ENCODE measurements at regions not wholly inside any gene's neighbourhood (a gene's known extent, or its start where the extent isn't known, plus 50 kb on each side); places are given as distances from the start of the nearest gene placed in this dataset.
"Not testable (repeated sequence)": the region's sequence is repeated elsewhere in the genome, so short reads cannot be mapped to it uniquely, and the experiment has no call there.

- no peak for DNase-seq (ENCODE audit: low spot score)
Measured at GRCh38 chr2:16219292-16219975, 279.1 kb downstream of the MYCN start.

DNA sequence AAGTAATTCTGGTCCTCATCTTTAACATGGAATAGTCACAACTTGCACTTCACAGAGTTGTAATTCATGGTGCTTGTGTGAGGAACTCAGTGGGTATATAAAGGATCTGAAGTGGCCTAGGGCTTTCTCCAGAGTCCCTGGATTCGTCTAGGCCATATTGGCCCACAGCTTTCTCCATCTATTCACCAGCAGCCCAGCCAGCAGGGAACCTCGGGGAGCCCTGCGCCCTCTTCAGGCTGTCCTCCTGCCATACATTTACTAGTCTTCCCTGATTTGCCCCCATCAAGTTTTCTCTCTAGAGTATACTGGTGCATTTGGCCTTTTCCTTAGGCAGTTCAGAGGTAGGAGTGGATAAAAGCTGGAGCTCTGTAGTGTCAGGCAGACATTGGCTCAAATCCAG, 278.3 kb downstream of the MYCN start:
- peak; percentile 8 for DNase-seq (ENCODE audit: low spot score)

- DNase-seq (ENCODE audit: low spot score) = no peak
Measured at GRCh38 chr2:16218161-16218560, 277.8 kb downstream of the MYCN start.

- DNase-seq (ENCODE audit: low spot score) = not testable (repeated sequence)
Measured at GRCh38 chr2:16217741-16218140, 277.4 kb downstream of the MYCN start.

GRCh38 chr2:16217291-16217690, 276.9 kb downstream of the MYCN start:
- no peak for DNase-seq (ENCODE audit: low spot score)

- DNase-seq (ENCODE audit: low spot score) = no peak
Measured at GRCh38 chr2:16216558-16216945, 276.2 kb downstream of the MYCN start.

GRCh38 chr2:16215902-16216557, 275.7 kb downstream of the MYCN start:
- peak; percentile 28 for DNase-seq (ENCODE audit: low spot score)

GRCh38 chr2:16214861-16215260, 274.5 kb downstream of the MYCN start:
- no peak for DNase-seq (ENCODE audit: low spot score)

DNA sequence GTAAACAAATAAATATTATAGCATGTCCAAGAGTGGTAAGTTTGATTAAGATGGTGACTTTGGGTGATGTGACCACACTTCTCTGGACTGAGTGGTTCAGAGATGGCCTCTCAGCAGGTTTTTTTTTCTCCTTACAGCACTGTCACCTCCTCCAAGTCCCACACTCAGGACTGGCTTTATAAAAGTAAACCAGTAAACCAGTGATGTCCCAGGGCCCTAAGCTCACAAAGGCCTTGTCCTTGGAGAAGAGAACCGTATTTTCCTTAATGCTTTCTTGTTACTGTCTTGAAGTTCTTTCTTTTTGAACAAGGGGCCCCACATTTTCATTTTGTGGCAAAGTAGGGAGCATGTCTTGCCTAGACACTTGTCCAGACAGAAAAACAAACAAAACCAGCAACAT, 274.0 kb downstream of the MYCN start:
- DNase-seq (ENCODE audit: low spot score) = no peak

DNA sequence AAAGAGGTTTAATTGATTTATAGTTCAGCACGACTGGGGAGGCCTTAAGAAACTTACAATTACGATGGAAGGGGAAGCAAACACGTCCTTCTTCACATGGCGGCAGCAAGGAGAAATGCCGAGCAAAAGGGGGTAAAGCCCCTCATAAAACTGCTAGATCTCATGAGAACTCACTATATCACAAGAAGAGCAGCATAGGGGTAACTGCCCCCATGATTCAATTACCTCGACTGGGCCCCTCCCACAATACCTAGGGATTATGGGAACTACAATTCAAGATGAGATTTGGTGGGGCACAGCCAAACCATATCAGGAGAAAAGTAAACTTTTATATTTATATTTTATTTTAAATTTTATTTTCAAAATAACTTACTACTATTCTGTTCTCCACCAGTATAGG, 272.0 kb downstream of the MYCN start:
- DNase-seq (ENCODE audit: low spot score) = no peak

- no peak for DNase-seq (ENCODE audit: low spot score)
Measured at GRCh38 chr2:16211341-16211740, 271.0 kb downstream of the MYCN start.

GRCh38 chr2:16210841-16211240, 270.5 kb downstream of the MYCN start:
- DNase-seq (ENCODE audit: low spot score) = no peak

DNA sequence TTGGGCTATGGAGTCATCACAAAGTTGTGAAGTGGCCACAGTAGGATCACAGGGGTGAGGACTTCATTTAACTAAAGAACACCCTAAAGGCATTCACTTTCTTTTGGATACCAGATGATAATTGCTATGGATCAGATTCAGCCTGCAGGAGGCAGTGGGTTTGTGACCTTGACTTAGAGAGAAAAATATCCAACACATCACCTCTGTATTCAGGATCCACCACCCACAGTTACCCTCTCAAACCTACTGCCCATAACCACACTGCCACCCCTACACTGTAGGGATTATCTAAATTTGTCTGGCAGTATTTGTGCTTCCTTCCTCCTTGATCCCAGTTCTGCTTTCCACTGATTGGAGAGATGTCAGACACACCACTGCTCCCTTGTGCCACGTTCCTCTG, 269.4 kb downstream of the MYCN start:
- no peak for DNase-seq (ENCODE audit: low spot score)

DNA sequence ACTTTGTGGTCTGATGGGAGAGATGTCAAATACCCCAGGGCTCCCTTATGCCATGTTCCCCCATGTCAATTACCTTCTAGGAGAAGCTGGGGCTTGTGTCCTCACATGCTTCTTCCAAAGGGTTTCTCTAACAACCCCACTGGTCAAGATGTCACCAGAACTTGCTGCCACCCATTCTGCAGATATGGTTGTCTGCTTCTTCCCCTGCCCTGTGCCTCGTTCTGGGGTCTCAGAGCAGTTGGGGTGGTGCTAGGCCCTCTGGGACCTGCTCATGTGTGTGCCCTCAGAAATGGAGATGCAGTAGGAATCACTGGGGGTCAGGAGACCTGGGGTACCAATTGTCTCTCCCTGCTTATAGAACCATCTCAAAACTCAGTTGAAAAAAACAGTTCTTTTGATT, 268.6 kb downstream of the MYCN start:
- no peak for DNase-seq (ENCODE audit: low spot score)

- DNase-seq (ENCODE audit: low spot score) = no peak
Measured at GRCh38 chr2:16208241-16208797, 268.0 kb downstream of the MYCN start.

- DNase-seq (ENCODE audit: low spot score) = no peak
Measured at GRCh38 chr2:16207611-16208010, 267.3 kb downstream of the MYCN start.

DNA sequence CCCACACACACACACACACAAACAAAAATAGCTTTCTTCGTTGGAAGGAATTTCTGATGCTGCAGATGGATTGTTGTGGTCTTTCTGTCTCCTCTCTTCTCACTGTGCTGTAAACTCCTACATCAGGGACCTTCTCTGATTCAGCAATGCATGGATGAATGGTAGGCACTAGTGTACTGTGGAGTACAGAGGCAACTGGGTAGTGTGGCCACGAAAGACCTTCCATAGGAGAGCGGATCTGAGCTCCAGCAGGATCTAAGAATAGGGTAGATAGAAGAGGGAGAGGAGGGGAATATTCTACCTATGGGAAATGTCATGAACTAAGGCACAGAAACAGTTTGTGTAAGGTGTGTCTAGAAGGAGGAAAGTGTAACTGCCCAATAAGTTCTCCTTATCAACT, 266.8 kb downstream of the MYCN start:
- no peak for DNase-seq (ENCODE audit: low spot score)

DNA sequence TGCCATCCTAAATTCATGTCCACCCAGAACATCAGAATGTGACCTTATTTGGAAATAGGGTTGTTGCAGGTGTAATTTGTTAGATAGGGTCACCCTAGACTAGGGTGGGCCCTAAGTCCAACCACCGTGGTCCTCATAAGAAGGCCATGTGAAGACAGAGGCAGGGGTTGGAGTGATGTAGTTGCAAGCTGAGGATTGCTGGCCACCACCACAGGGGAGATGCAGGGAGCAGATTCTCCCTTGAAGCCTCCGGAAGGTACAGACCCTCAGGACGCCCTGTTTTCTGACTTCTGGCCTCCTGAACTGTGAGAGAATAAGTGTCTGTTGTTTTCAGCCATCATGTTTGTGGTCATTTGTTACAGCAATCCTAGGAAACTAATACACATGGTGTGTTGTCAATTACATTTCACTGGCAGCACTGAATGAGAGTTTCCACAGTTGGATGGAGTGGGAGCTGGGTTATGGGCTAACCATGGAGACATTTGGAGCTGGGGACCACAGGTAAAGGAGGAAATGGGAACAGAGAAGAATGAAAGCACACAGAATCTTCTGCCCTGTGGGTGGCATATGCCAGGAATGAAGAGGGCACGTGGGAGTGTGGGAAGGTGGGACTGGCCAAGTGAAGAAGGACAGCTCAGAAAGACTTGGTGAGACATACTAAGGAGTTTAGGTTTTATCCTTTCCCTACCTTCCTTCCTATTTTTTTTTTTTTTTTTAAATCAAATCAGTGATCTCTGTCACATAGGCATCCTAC, 266.0 kb downstream of the MYCN start:
- DNase-seq (ENCODE audit: low spot score) = no peak

- no peak for DNase-seq (ENCODE audit: low spot score)
Measured at GRCh38 chr2:16205631-16206030, 265.3 kb downstream of the MYCN start.

DNA sequence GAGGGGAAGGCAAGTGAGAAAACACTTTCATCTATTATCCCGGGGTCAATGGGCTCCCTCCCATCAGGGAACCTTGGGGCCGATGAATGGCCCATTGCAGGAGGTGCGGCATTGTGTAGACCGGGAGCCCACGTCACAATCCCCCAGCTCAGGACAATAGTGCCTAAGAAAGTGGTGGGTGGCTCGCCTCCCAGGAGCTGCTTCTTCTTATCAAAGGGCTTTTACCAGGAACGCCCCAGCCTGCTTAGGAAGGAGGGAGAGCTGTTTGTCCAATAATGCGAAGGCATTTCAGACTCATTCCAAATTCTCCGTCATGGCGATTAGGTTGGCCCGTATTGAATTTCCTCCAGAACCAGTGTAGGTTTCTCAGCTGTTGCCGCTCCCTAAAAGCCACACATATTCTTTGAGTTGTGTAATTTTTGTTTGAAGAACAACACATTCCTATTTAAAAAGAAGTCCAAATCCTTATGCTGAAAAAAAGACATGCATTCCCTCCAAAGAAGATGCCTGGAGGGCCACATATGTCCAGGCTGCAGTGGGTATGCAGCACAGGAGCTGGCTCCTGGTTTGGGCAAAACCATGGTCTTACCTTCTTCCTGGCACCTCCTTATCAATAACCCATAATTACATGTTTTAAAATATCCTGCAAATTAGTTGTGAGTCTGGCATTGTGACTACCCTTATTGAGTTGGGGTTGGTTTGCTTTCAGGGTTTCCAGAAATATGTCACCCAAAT, 264.7 kb downstream of the MYCN start:
- DNase-seq (ENCODE audit: low spot score) = no peak

- no peak for DNase-seq (ENCODE audit: low spot score)
Measured at GRCh38 chr2:16204251-16204650, 263.9 kb downstream of the MYCN start.

DNA sequence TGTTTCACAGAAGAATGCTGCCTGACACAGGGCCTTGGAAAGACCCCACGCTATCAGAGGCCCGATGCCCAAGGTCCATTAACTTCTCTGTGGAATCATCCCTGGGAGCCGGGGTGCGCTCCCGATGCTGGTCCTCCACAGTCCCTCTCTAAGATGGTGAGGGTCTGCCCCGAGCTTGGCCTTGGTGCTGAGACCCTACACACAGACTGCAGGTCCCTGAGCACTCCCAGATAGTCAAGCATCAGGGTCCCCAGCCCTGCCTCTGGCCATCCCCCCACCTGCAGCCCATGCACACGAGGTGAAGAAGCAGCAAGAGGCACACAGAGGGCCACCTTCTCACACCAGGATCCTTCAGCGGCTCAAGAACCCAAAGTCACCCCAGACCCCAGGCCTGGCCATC, 263.3 kb downstream of the MYCN start:
- DNase-seq (ENCODE audit: low spot score) = no peak
